ENCODE measurements at regions not wholly inside any gene's neighbourhood (a gene's known extent, or its start where the extent isn't known, plus 50 kb on each side); places are given as distances from the start of the nearest gene placed in this dataset.

GRCh38 chr2:234836271-234836670 is 115.5 kb upstream of the SH3BP4 start:
- no peak for DNase-seq (ENCODE audit: low spot score)
- Histone ChIP-seq H3K27ac (no peak overlapping the region), H3K4me3 (no peak overlapping the region)
- no peak for TF ChIP-seq CTCF (IDR thresholded peaks at IDR 0.05)

DNA sequence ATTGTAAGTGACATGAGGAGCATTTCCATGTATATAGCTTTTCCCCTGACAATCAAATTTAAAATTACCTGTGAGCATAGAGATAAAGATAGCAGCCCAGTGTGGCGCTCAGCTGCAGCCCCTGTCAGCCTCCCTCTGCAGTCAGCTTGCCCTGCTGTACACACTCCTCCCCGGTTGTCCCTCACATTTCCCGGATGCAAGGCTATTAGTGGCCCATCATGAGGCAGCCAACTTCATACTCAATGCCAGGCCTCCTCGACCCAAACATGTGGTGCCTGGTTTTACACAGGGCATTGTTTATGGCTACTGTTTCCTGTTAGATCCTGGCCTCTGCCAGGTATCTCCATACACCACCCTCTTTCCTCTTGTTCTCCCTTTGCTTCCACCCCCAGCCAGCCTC is 116.1 kb upstream of the SH3BP4 start:
- Histone ChIP-seq H3K27ac (no peak overlapping the region), H3K4me3 (no peak overlapping the region)
- DNase-seq (ENCODE audit: low spot score), result no peak
- no peak for TF ChIP-seq CTCF (IDR thresholded peaks at IDR 0.05)

DNA sequence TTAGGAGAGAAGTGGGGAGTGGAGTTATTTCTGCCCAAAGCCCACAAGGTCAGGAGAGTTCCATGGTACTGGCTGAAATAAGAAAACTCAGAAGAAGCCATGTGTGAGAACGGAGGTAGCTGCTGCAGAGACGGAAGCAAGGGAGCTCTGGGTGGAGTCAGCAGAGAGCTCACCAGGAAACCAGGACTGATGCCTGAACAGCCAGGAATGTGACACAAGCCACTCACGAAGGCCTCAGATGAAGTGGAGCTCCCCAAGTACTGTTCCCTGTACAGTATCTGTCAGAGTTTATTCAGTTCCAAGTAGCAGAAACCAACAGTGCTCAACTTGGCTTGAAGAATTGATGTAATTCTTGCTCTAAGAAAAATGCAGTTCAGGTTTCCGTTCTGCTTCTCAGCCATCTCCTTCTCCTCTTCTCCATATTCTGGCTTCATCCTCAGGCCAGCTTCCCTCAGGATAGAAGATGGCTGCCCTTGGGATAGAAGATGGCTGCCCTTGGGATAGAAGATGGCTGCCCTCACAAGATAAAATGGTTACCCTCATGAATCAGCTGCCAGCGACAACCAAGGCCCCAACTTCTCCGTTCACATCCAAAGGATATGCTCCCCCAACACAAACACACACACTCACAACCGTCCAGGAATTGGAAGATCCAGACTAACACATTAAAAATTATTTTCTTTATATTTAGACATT is 117.4 kb upstream of the SH3BP4 start:
- H3K4me3 ChIP-seq, result no peak overlapping the region
- no peak for DNase-seq (ENCODE audit: low spot score)
- no peak for TF ChIP-seq CTCF (IDR thresholded peaks at IDR 0.05)
- no peak overlapping the region for H3K27ac ChIP-seq

- H3K4me3 ChIP-seq, result no peak overlapping the region
- H3K27ac ChIP-seq, result no peak overlapping the region
- no peak for DNase-seq (ENCODE audit: low spot score)
- TF ChIP-seq CTCF (IDR thresholded peaks at IDR 0.05), result no peak
These were observed 121.0 kb upstream of the SH3BP4 start for GRCh38 chr2:234830853-234831252.

DNA sequence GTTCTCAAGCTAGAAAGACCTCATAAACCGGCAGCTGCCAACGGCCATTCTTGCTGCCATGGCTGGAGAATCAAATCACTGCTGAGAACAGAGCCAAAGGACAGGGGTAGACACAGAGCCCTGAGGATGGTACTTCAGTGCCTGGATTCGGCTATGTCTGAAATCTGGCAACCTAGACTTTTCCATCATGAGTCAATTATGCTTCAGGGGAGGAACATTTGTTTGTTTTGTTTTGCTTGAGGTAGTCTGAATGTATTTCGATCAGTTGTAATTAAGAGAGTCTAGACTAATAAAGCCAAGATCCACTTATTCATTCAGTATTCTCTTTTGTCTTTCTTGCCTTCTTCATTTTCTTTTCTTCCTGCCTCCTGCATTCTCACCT is 122.8 kb upstream of the SH3BP4 start:
- no peak for TF ChIP-seq CTCF (IDR thresholded peaks at IDR 0.05)
- no peak overlapping the region for H3K27ac ChIP-seq
- DNase-seq (ENCODE audit: low spot score), result no peak
- H3K4me3 ChIP-seq, result no peak overlapping the region

DNA sequence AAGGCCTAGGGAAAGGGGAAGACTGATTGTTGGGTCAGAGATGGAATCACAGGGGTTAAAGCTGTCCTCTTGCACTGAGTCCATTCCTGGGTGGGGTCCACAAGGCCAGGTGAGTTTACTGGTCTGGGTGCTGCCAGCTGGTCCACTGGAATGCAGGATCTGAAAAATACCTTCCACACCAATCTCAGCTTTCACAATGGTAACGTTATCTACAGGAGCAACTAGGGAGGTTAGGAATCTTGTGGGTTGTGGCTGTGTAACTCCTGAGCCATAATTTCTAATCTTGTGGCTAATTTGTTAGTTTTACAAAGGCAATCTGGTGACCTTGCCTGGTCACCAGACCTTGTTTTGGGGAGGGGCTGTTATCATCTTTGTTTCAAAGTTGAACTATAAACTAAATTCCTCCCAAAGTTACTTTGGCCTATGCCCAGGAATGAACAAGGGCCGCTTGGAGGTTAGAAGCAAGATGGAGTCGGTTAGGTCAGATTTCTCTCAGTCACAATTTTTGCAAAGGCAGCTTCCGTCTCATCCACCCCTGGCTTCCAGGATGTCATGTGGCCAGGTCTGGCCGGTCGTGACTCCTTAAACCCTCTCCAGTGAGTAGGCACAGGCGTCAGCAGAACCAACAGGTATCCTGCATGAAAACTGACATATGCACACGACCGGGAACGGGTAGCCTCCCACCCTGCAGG is 123.3 kb upstream of the SH3BP4 start:
- Histone ChIP-seq H3K27ac (no peak overlapping the region), H3K4me3 (no peak overlapping the region)
- no peak for TF ChIP-seq CTCF (IDR thresholded peaks at IDR 0.05)
- DNase-seq (ENCODE audit: low spot score), result no peak

Data from coronary artery (tissue), 2 donors.